Upper lobe of left lung (tissue), 6 donors: ENCODE measurements at regions not wholly inside any gene's neighbourhood (a gene's known extent, or its start where the extent isn't known, plus 50 kb on each side); places are given as distances from the start of the nearest gene placed in this dataset.

Experiments used
- ATAC-seq, 2 donors: fragments of 200-7000 bp; cut with Tn5 transposase; one replicate each; pipeline ENCODE4 v1.9.1; 2022; ENCODE audit warnings: mild to moderate bottlenecking in 2 of 2, moderate library complexity in 2 of 2; ENCODE audit not compliant: low FRiP score in 2 of 2
- DNase-seq, 2 donors: peaks; one replicate each; pipeline ENCODE4 v3.0.0-alpha.2; 2019 to 2020
- H3K27ac ChIP-seq, 4 donors: fragments of 200-600 bp; sonication (generic); one replicate each; pipeline ENCODE4 v1.5.1; 2016 to 2019
- H3K27me3 ChIP-seq, 4 donors: fragments of 200-600 bp; sonication (generic); one replicate each; pipeline ENCODE4 v1.5.1; 2017 to 2019
- H3K36me3 ChIP-seq, 4 donors: fragments of 200-600 bp; sonication (generic); one replicate each; pipeline ENCODE4 v1.5.1; 2016 to 2019
- H3K4me1 ChIP-seq, 4 donors: fragments of 200-600 bp; sonication (generic); one replicate each; pipeline ENCODE4 v1.5.1; 2018 to 2019
- H3K4me3 ChIP-seq, 4 donors: fragments of 200-600 bp; sonication (generic); one replicate each; pipeline ENCODE4 v1.5.1; 2017 to 2019; ENCODE audit warnings: mild to moderate bottlenecking in 2 of 4, moderate library complexity in 1 of 4
- H3K9me3 ChIP-seq, 4 donors: fragments of 200-600 bp; sonication (generic); one replicate each; pipeline ENCODE4 v1.5.1; 2018 to 2019
- EP300 ChIP-seq, 4 donors: sonication (generic); formaldehyde crosslinking; IDR thresholded peaks; one replicate each; pipeline ENCODE4 v1.5.1; 2017; ENCODE audit warnings: antibody characterized with exemption in 4 of 4, control low read depth in 2 of 4
- POLR2A ChIP-seq, 4 donors: fragments of 450-650 bp; IDR thresholded peaks; one replicate each; pipeline ENCODE4 v1.5.1; 2016 to 2017; ENCODE audit warnings: antibody characterized with exemption in 4 of 4, mild to moderate bottlenecking in 2 of 4
- POLR2AphosphoS5 ChIP-seq, 2 donors: sonication (generic); formaldehyde crosslinking; IDR thresholded peaks; one replicate each; pipeline ENCODE4 v1.5.1; 2017; ENCODE audit warnings: antibody characterized with exemption in 2 of 2
- WGBS, 2 donors: methylation state at CpG; one replicate each; pipeline ENCODE4 v1.1.5; 2017 to 2018; 5-methylcytosine and 5-hydroxymethylcytosine counted together
- TF ChIP-seq, protein P1 (sequence below), 6 experiments: fragments of 450-650 bp in 4 of 6; fragments of 200-600 bp in 2 of 6; sonication (generic) in 2 of 6; IDR thresholded peaks; one replicate each; pipeline ENCODE4 v1.5.1; 2016 to 2019; ENCODE audit warnings: antibody characterized with exemption in 6 of 6
- donor health status: DM: no; HTN: no; CAD: no; lungs with moderate emphysema.
- donor health status: DM: no; HTN: yes; CAD: no; lungs with severe emphysema.

DNA sequence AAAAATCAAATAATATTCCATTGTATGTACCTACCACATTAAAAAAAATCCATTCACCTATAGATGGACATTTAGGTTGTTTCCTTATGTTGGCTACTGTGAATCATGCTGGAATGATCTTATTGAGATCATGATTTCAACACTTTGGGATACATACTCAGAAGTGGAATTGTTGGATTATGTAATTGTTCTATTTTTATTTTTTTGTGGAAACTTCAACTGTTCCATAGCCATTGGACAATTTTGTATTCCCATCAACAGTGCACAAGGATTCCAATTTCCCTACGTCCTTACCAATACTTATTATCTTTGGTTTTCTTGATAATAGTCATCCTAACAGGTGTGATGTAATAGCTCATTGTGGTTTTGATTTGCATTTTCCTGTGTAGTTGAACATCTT, 834.0 kb downstream of the MAFB start:
- TF ChIP-seq, protein P1, sequence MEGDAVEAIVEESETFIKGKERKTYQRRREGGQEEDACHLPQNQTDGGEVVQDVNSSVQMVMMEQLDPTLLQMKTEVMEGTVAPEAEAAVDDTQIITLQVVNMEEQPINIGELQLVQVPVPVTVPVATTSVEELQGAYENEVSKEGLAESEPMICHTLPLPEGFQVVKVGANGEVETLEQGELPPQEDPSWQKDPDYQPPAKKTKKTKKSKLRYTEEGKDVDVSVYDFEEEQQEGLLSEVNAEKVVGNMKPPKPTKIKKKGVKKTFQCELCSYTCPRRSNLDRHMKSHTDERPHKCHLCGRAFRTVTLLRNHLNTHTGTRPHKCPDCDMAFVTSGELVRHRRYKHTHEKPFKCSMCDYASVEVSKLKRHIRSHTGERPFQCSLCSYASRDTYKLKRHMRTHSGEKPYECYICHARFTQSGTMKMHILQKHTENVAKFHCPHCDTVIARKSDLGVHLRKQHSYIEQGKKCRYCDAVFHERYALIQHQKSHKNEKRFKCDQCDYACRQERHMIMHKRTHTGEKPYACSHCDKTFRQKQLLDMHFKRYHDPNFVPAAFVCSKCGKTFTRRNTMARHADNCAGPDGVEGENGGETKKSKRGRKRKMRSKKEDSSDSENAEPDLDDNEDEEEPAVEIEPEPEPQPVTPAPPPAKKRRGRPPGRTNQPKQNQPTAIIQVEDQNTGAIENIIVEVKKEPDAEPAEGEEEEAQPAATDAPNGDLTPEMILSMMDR (IDR thresholded peaks at IDR 0.05) = no peak
- no peak for TF ChIP-seq POLR2A (IDR thresholded peaks at IDR 0.05)
- no peak for TF ChIP-seq EP300 (IDR thresholded peaks at IDR 0.05)
- TF ChIP-seq POLR2AphosphoS5 (IDR thresholded peaks at IDR 0.05) = no peak
- DNase-seq = no peak

DNA sequence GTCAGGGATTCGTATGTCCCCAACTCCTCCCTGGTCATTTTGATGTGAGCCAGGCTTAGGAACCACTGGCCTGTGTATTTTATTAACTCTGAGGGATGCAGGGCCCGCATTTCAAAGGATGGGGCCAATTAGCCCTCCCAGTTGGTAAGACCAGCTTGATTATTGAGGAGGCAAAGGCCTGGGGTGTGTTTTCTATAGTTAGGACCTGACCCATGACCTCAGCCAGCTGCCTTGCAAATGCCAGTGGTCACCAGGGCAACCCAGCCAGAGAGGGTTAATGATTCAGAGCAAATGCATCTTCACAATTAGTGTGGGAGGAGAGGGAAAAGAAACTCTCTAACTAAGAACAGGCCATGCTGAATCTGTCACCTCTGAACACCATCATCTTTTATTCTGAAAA, 835.4 kb downstream of the MAFB start:
- H3K36me3 ChIP-seq = no peaks in the 10 kb centered on the region
- WGBS, 2 donors = 78 to 93% methylated on average over 2 of the region's 2 CpGs
- H3K4me3 ChIP-seq = no peak overlapping the region
- DNase-seq = no peak
- H3K27me3 ChIP-seq = no peaks in the 10 kb centered on the region
- H3K27ac ChIP-seq = no peak overlapping the region
- TF ChIP-seq POLR2A (IDR thresholded peaks at IDR 0.05) (no peak), EP300 (IDR thresholded peaks at IDR 0.05) (no peak), POLR2AphosphoS5 (IDR thresholded peaks at IDR 0.05) (no peak)
- TF ChIP-seq, protein P1 (IDR thresholded peaks at IDR 0.05) = no peak
- H3K9me3 ChIP-seq = no peaks in the 10 kb centered on the region
- peaks cover 15 to 20% (median 18%) of the 10 kb centered on the region in 4 donors for H3K4me1 ChIP-seq
- no peak for ATAC-seq

More for the DNA sequence above, 834.0 kb downstream of the MAFB start:
- Histone ChIP-seq H3K36me3 (no peaks in the 10 kb centered on the region), H3K27me3 (no peaks in the 10 kb centered on the region), H3K27ac (no peak overlapping the region), H3K9me3 (no peaks in the 10 kb centered on the region), H3K4me3 (no peak overlapping the region), H3K4me1 (peaks cover 9 to 12% (median 10%) of the 10 kb centered on the region in 4 donors)
- ATAC-seq = no peak
- 82 to 87% methylated on average over 1 of the region's 1 CpG for WGBS, 2 donors

DNA sequence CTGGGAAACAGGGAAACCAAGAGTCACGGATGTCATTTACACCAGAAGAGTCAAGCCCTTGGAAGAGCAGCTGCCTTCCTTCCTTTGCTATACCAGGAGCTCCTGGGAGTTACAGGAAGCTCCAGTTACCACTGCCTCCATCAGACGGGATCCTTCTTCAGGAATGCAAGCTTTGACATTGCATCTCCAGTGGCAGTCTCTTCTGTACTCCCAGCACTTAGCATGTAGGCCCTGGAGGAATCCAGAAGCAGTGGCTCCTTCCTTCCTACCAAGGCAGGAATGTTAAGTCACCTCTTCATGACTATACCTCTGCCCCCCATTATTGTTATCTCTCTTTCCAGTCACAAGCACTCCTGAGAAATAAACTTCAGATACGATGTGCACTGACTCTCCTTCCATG, 836.0 kb downstream of the MAFB start:
- no peak for DNase-seq
- Histone ChIP-seq H3K27ac (no peak overlapping the region), H3K27me3 (no peaks in the 10 kb centered on the region), H3K36me3 (no peaks in the 10 kb centered on the region), H3K4me1 (peaks cover 15 to 20% (median 18%) of the 10 kb centered on the region in 4 donors), H3K9me3 (no peaks in the 10 kb centered on the region), H3K4me3 (no peak overlapping the region)
- no peak for ATAC-seq
- 76 to 77% methylated on average over 3 of the region's 3 CpGs for WGBS, 2 donors
- TF ChIP-seq POLR2A (IDR thresholded peaks at IDR 0.05) (no peak), EP300 (IDR thresholded peaks at IDR 0.05) (no peak), POLR2AphosphoS5 (IDR thresholded peaks at IDR 0.05) (no peak)
- TF ChIP-seq, protein P1 (IDR thresholded peaks at IDR 0.05) = no peak

DNA sequence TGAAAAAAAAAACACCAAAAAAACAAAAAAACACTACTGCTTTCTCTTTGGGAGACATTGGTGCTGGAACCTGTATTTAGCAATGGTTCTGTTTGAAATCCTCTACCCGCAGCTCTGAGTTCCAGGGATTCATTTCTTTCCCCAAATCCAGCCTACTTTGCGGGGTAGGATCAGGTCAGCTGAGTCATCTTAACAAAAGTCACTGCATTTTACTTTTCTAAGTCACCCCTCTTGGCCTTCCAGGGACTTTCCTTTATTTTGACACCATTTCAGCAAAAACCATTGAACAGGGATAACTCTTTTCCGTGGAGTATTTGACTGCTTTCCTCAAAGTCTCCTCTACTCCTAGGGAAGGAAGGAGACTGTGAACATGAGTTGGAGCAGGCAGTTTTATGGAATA, 837.6 kb downstream of the MAFB start:
- ATAC-seq = no peak
- WGBS, 2 donors = 78 to 87% methylated on average over 3 of the region's 3 CpGs
- no peaks in the 10 kb centered on the region for H3K27me3 ChIP-seq

More for the DNA sequence above, 837.6 kb downstream of the MAFB start:
- H3K4me1 ChIP-seq = peaks cover 15 to 20% (median 18%) of the 10 kb centered on the region in 4 donors
- H3K9me3 ChIP-seq = no peaks in the 10 kb centered on the region
- DNase-seq = no peak
- H3K27ac ChIP-seq = no peak overlapping the region
- H3K4me3 ChIP-seq = no peak overlapping the region
- no peaks in the 10 kb centered on the region for H3K36me3 ChIP-seq
- TF ChIP-seq EP300 (IDR thresholded peaks at IDR 0.05) (no peak), POLR2AphosphoS5 (IDR thresholded peaks at IDR 0.05) (no peak), POLR2A (IDR thresholded peaks at IDR 0.05) (no peak)
- TF ChIP-seq, protein P1 (IDR thresholded peaks at IDR 0.05) = no peak
